Activated naive CD4-positive, alpha-beta T cell treated with anti-CD3 and anti-CD28 coated beads for 36 hours (primary cell): ENCODE measurements at regions not wholly inside any gene's neighbourhood (a gene's known extent, or its start where the extent isn't known, plus 50 kb on each side); places are given as distances from the start of the nearest gene placed in this dataset.

Source experiments
- CTCF ChIA-PET: fragments of 350-600 bp; sonication (Branson Sonifier 250); formaldehyde crosslinking; loops from one replicate; lab custom pipeline; 2021; ENCODE audit warnings: antibody characterized with exemption; lab: Charles Lee
- DNase-seq: peaks from one replicate; pipeline ENCODE4 v3.0.0-alpha.2; 2020
- H3K27ac Mint-ChIP-seq: one replicate; pipeline ENCODE4 v1.8.0; 2021; ENCODE audit warnings: mild to moderate bottlenecking, mixed read lengths
- H3K27me3 Mint-ChIP-seq: one replicate; pipeline ENCODE4 v1.8.0; 2021; ENCODE audit warnings: low read depth, mixed read lengths
- H3K36me3 Mint-ChIP-seq: one replicate; pipeline ENCODE4 v1.8.0; 2021; ENCODE audit warnings: low read depth, mixed read lengths
- H3K4me1 Mint-ChIP-seq: one replicate; pipeline ENCODE4 v1.8.0; 2021; ENCODE audit warnings: low read depth, mixed read lengths
- H3K4me3 Mint-ChIP-seq: one replicate; pipeline ENCODE4 v1.8.0; 2021; ENCODE audit warnings: mild to moderate bottlenecking, moderate library complexity, mixed read lengths
- H3K9me3 Mint-ChIP-seq: one replicate; pipeline ENCODE4 v1.8.0; 2021; ENCODE audit warnings: mixed read lengths
- intact Hi-C: fragments of 100-400 bp; cut with micrococcal nuclease; formaldehyde crosslinking; loops from one replicate; pipeline ENCODE4 v1.15.1; 2023

- intact Hi-C loops, result no loop called here
- CTCF ChIA-PET, result no interaction called here
- H3K4me3 Mint-ChIP-seq, result no peak overlapping the region
- no peaks in the 10 kb centered on the region for H3K36me3 Mint-ChIP-seq
- DNase-seq, result no peak
- no peak overlapping the region for H3K27ac Mint-ChIP-seq
- peaks cover 4% of the 10 kb centered on the region for H3K27me3 Mint-ChIP-seq
- no peaks in the 10 kb centered on the region for H3K9me3 Mint-ChIP-seq
- H3K4me1 Mint-ChIP-seq, result peaks cover 13% of the 10 kb centered on the region
These were observed 492.7 kb downstream of the NTRK3 start for GRCh38 chr15:87763837-87764236.

GRCh38 chr15:87761736-87762509 is 494.6 kb downstream of the NTRK3 start:
- H3K27ac Mint-ChIP-seq, result no peak overlapping the region
- H3K27me3 Mint-ChIP-seq, result no peaks in the 10 kb centered on the region
- H3K36me3 Mint-ChIP-seq, result no peaks in the 10 kb centered on the region
- no peak for DNase-seq
- peaks cover 13% of the 10 kb centered on the region for H3K4me1 Mint-ChIP-seq
- intact Hi-C loops, result no loop called here
- H3K4me3 Mint-ChIP-seq, result no peak overlapping the region
- CTCF ChIA-PET, result no interaction called here
- H3K9me3 Mint-ChIP-seq, result no peaks in the 10 kb centered on the region

GRCh38 chr15:87760547-87761314 is 495.8 kb downstream of the NTRK3 start:
- intact Hi-C loops, result no loop called here
- H3K36me3 Mint-ChIP-seq, result no peaks in the 10 kb centered on the region
- no peak overlapping the region for H3K27ac Mint-ChIP-seq
- H3K9me3 Mint-ChIP-seq, result no peaks in the 10 kb centered on the region
- no peak for DNase-seq
- CTCF ChIA-PET, result no interaction called here
- H3K4me3 Mint-ChIP-seq, result no peak overlapping the region
- H3K4me1 Mint-ChIP-seq, result peaks cover 13% of the 10 kb centered on the region
- no peaks in the 10 kb centered on the region for H3K27me3 Mint-ChIP-seq

GRCh38 chr15:87758794-87759418 is 497.6 kb downstream of the NTRK3 start:
- Mint-ChIP-seq H3K4me3 (no peak overlapping the region), H3K9me3 (no peaks in the 10 kb centered on the region), H3K27me3 (no peaks in the 10 kb centered on the region), H3K36me3 (no peaks in the 10 kb centered on the region), H3K4me1 (peaks cover 15% of the 10 kb centered on the region), H3K27ac (no peak overlapping the region)
- intact Hi-C loops, result no loop called here
- no peak for DNase-seq
- CTCF ChIA-PET, result no interaction called here

- CTCF ChIA-PET, result no interaction called here
- H3K36me3 Mint-ChIP-seq, result no peaks in the 10 kb centered on the region
- H3K27ac Mint-ChIP-seq, result no peak overlapping the region
- H3K27me3 Mint-ChIP-seq, result no peaks in the 10 kb centered on the region
- no peak overlapping the region for H3K4me3 Mint-ChIP-seq
- H3K4me1 Mint-ChIP-seq, result peaks cover 18% of the 10 kb centered on the region
- no peak for DNase-seq
- intact Hi-C loops, result no loop called here
- no peaks in the 10 kb centered on the region for H3K9me3 Mint-ChIP-seq
These were observed 499.5 kb downstream of the NTRK3 start for GRCh38 chr15:87757084-87757483.

- Mint-ChIP-seq H3K27ac (no peak overlapping the region), H3K4me3 (no peak overlapping the region), H3K36me3 (no peaks in the 10 kb centered on the region), H3K9me3 (no peaks in the 10 kb centered on the region), H3K4me1 (peaks cover 8% of the 10 kb centered on the region), H3K27me3 (no peaks in the 10 kb centered on the region)
- intact Hi-C loops, result no loop called here
- no peak for DNase-seq
- CTCF ChIA-PET, result no interaction called here
These were observed 500.5 kb downstream of the NTRK3 start for GRCh38 chr15:87756072-87756471.

GRCh38 chr15:87755226-87755625 is 501.3 kb downstream of the NTRK3 start:
- intact Hi-C loops, result no loop called here
- peaks cover 8% of the 10 kb centered on the region for H3K4me1 Mint-ChIP-seq

GRCh38 chr15:87753539-87753938 is 503.0 kb downstream of the NTRK3 start:
- no peak overlapping the region for H3K27ac Mint-ChIP-seq
- intact Hi-C loops, result no loop called here
- no peaks in the 10 kb centered on the region for H3K9me3 Mint-ChIP-seq
- no peaks in the 10 kb centered on the region for H3K36me3 Mint-ChIP-seq
- H3K4me1 Mint-ChIP-seq, result peaks cover 8% of the 10 kb centered on the region
- no peaks in the 10 kb centered on the region for H3K27me3 Mint-ChIP-seq
- H3K4me3 Mint-ChIP-seq, result no peak overlapping the region
- no peak for DNase-seq
- CTCF ChIA-PET, result no interaction called here

More at GRCh38 chr15:87755226-87755625, 501.3 kb downstream of the NTRK3 start:
- H3K4me3 Mint-ChIP-seq, result no peak overlapping the region
- no peak overlapping the region for H3K27ac Mint-ChIP-seq
- DNase-seq, result no peak
- no peaks in the 10 kb centered on the region for H3K36me3 Mint-ChIP-seq
- no peaks in the 10 kb centered on the region for H3K9me3 Mint-ChIP-seq
- CTCF ChIA-PET, result no interaction called here
- no peaks in the 10 kb centered on the region for H3K27me3 Mint-ChIP-seq

GRCh38 chr15:87752250-87752951 is 504.1 kb downstream of the NTRK3 start:
- no peaks in the 10 kb centered on the region for H3K36me3 Mint-ChIP-seq
- peaks cover 8% of the 10 kb centered on the region for H3K4me1 Mint-ChIP-seq
- H3K27me3 Mint-ChIP-seq, result no peaks in the 10 kb centered on the region
- no peak overlapping the region for H3K27ac Mint-ChIP-seq
- intact Hi-C loops, result no loop called here
- H3K4me3 Mint-ChIP-seq, result no peak overlapping the region
- DNase-seq, result no peak
- CTCF ChIA-PET, result no interaction called here
- no peaks in the 10 kb centered on the region for H3K9me3 Mint-ChIP-seq

GRCh38 chr15:87748483-87748882 is 508.1 kb downstream of the NTRK3 start:
- Mint-ChIP-seq H3K4me3 (no peak overlapping the region), H3K4me1 (peaks cover 7% of the 10 kb centered on the region), H3K9me3 (no peaks in the 10 kb centered on the region), H3K27ac (no peak overlapping the region), H3K27me3 (no peaks in the 10 kb centered on the region), H3K36me3 (no peaks in the 10 kb centered on the region)
- DNase-seq, result no peak
- intact Hi-C loops, result no loop called here
- CTCF ChIA-PET, result no interaction called here

GRCh38 chr15:87747087-87747486 is 509.5 kb downstream of the NTRK3 start:
- CTCF ChIA-PET, result no interaction called here
- Mint-ChIP-seq H3K27ac (no peak overlapping the region), H3K4me1 (no peaks in the 10 kb centered on the region), H3K36me3 (no peaks in the 10 kb centered on the region), H3K4me3 (no peak overlapping the region), H3K9me3 (no peaks in the 10 kb centered on the region), H3K27me3 (no peaks in the 10 kb centered on the region)
- intact Hi-C loops, result no loop called here
- no peak for DNase-seq

- no peak overlapping the region for H3K27ac Mint-ChIP-seq
- H3K36me3 Mint-ChIP-seq, result no peaks in the 10 kb centered on the region
- no peaks in the 10 kb centered on the region for H3K4me1 Mint-ChIP-seq
- no peaks in the 10 kb centered on the region for H3K27me3 Mint-ChIP-seq
- no peaks in the 10 kb centered on the region for H3K9me3 Mint-ChIP-seq
- DNase-seq, result no peak
- CTCF ChIA-PET, result no interaction called here
- intact Hi-C loops, result no loop called here
- no peak overlapping the region for H3K4me3 Mint-ChIP-seq
These were observed 510.2 kb downstream of the NTRK3 start for GRCh38 chr15:87746333-87746732.
